Embryonic facial prominence (tissue), 1 donor: ENCODE measurements at regions not wholly inside any gene's neighbourhood (a gene's known extent, or its start where the extent isn't known, plus 50 kb on each side); places are given as distances from the start of the nearest gene placed in this dataset.
"Not testable (repeated sequence)": the region's sequence is repeated elsewhere in the genome, so short reads cannot be mapped to it uniquely, and the experiment has no call there.

Experiments used
- DNase-seq: peaks from one replicate; pipeline ENCODE4 v3.0.0-alpha.2; 2016; ENCODE audit errors: extremely low spot score

GRCh38 chr14:45716572-45716971 is 463.6 kb upstream of the MIS18BP1 start:
- DNase-seq, result no peak

DNA sequence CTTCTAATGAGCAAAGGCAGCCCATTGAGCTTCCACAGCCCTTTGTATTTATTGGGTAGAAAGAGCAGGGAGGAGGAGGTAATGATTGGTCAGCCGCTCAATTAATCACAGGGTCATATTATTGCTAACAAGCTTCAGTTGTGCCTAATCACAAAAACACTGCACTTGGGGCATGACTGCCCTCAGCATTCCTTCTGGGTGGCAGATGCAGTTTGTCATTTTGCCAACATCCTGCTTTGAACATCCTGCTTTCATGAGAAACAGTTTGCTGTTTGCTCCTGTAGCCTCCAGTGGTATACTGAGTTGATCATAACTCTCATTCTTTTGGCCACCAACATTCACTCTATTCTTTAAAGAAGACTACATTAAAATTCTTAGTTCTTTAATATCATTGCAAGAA is 462.9 kb upstream of the MIS18BP1 start:
- no peak for DNase-seq

GRCh38 chr14:45709541-45709940 is 456.5 kb upstream of the MIS18BP1 start:
- DNase-seq, result no peak

GRCh38 chr14:45705940-45706534 is 453.0 kb upstream of the MIS18BP1 start:
- DNase-seq, result no peak

- DNase-seq, result no peak
These were observed 446.5 kb upstream of the MIS18BP1 start for GRCh38 chr14:45699471-45699870.

DNA sequence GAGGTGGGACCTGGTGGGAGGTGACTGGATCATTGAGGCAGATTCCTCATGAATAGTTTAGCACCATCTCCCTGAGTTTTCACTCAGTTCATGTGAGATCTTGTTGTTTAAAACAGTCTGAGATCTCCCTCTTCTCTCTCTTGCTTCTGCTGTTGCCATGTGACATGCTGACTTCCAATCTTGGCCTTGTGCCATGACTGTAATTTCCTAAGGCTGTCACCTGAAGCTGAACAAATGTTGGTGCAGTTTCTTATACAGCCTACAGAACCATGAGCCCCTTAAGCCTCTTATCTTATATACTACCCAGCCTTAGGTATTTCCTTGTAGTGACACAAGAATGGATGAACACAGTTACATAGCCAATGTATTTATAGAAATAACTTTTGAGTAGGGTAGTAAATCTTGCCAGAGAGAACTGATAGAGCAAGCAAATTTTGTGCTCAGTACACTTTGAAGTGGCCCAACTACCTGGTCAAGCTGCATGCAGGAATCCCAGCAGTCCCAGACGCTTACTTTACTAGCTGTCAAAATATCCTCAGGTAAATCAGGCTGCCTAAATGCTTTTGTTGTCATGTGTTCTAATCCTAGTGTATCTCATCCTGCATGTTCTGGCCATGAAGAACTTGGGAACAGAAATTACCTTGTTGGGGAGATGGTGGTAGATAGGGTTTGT is 445.6 kb upstream of the MIS18BP1 start:
- no peak for DNase-seq

GRCh38 chr14:45686771-45687170 is 433.8 kb upstream of the MIS18BP1 start:
- no peak for DNase-seq

DNA sequence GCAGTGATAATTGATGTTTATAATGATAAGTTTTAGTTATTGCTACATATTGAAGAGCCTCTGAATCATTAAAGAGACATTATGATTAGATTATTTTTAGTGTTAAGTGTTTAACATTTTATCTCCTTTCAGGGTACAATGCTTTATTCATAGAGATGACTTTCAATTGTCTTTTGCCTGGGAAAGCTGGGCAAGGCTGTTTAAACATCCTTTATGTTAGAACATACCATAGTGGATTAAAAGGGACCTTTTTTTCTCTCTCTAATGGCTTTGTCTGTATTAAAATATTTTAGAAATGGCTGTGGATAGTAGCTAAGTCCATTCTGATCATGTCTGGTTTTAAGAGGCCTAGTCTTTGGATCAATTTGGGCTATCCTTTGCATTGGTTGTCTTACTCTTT is 427.5 kb upstream of the MIS18BP1 start:
- DNase-seq, result no peak

DNA sequence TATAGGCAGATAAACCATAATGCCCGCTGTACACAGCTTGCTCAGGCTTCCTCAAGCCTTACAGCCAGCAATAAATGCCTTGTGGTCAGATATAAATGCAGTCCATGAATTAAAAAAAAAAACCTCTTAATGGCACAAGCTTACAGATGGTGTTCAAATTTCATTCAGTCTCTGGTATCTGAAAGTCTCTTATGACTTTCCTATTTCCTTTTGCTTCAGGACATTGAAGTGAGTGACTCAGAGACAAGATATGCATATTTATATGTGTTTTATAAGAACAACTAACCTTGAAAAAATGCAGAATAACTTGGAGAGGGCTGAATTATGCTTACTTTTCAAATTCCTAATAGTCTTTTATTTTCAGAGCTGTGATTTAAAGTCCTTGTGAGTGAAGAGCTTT is 426.9 kb upstream of the MIS18BP1 start:
- no peak for DNase-seq

DNA sequence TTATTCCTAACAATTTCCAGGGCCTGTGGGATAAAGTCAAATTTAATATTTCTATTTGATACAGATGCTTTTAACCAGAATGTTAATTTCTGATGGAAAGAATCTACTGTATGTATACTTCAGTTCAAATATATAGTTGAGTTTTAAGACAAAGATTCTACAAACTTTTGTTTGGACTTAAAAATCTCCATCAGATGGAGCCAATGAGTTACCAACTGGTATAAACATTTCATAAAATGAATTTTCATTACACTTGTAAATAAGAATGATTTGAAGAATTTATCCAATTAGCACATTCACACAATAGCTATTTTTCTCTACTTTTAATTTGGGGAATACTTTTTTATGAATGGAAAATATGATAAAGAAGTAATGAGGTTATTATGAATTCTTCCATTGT is 425.2 kb upstream of the MIS18BP1 start:
- DNase-seq, result no peak

GRCh38 chr14:45673420-45673819 is 420.4 kb upstream of the MIS18BP1 start:
- DNase-seq, result no peak

DNA sequence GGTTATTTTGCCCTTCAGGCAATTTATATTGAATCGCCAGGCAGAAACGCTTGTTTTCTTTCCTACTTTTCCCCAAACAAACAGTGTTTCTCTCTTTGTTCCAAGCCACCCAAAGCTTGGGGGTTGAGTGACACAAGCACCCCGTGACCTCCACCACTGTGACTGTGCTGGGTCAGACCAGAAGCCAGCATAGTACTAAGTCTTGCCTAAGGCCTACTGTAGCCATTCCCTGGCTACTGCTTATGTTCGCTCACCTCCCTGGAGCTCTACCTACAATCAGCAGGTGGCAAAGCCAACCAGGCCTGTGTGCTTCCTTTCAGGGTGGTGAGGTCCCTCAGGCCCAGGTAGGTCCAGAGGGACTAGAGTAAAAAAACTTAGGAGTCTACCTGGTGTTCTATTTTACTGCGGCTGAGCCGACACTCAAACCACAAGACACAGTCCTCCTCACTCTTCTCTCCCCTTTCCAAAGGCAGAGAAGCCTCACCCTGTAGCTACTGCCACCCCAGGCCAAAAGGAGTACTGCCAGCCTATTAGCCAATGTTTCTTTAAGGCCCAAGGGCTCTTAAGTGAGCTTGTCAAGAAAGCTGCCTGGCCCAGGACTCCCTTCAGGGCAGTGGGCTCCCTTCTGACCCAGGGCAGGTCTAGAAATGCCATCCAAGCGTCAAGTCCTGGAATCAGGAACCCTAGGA is 411.8 kb upstream of the MIS18BP1 start:
- DNase-seq, result no peak

DNA sequence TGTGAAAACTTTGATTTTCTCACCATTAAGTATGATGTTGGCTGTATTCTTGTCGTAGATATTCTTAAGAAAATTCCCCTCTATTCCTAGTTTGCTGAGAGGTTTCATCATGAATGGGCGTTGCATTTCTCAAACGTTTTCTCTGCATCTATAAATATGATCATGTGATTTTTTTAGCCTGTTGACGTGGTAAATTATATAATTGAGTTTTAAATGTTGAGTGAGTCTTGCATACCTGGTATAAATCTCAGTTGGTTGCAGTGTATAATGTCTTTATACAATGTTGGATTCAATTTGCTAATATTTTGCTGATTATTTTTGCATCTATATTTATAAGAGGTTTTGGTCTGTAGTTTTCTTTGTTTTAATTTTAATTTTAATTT is 405.9 kb upstream of the MIS18BP1 start:
- DNase-seq, result no peak

- no peak for DNase-seq
These were observed 405.4 kb upstream of the MIS18BP1 start for GRCh38 chr14:45658226-45658916.

GRCh38 chr14:45651890-45652289 is 398.9 kb upstream of the MIS18BP1 start:
- no peak for DNase-seq

DNA sequence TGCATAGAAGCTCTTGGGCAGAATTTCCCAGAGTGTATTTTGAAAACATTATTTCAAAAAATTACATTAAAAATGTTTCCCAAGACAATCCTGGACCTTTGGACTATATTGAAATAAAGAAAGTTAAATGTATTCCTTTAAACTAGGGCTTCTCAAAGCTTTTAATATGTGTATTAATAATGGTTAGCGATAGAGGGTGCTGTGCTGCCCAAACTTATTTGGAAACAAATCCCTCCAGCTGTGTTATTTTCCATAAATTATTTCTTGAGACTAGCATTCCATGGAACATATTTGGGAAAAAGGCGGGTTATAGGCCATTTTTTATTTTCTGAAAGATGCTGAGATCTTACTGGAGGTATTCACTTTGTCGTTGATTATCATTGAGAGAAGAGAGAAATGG is 397.8 kb upstream of the MIS18BP1 start:
- DNase-seq, result no peak

DNA sequence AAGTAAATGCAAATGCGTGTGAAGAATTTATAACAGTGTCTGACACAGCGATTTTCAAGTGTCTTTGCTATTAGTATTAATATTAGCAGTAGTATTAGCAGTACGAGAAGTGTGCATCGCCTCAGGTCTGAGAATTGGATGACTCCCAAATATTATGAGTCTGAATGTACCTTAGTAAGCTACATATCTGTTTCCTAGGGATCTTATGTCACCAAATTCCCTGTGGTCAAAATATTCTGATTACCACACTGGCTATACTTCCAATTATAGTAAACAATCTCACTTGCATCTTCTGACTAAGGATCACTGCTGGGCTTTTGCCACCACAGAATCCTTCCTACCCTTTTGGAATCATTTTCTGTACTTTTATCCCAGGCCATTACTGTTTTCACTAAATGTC is 396.0 kb upstream of the MIS18BP1 start:
- no peak for DNase-seq

DNA sequence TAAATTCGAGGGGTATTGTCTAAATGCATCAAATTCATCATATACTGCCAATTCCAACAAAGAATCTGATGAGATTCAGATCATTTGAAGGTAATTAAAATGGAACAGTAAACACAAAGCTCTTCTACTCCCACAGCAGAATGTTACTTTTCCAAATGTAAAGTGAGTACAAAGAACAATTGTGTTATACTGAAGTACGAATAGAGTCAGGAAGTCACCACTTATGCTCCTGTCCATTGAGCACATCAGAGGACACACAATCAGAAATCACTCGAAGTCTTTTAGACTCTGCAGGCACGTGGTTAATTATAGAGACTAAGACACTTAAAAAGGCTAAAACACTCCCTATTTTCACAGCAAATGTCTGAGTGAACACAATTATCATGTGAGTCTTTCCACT is 388.5 kb upstream of the MIS18BP1 start:
- DNase-seq, result no peak

- not testable (repeated sequence) for DNase-seq
These were observed 381.8 kb upstream of the MIS18BP1 start for GRCh38 chr14:45634651-45635441.

DNA sequence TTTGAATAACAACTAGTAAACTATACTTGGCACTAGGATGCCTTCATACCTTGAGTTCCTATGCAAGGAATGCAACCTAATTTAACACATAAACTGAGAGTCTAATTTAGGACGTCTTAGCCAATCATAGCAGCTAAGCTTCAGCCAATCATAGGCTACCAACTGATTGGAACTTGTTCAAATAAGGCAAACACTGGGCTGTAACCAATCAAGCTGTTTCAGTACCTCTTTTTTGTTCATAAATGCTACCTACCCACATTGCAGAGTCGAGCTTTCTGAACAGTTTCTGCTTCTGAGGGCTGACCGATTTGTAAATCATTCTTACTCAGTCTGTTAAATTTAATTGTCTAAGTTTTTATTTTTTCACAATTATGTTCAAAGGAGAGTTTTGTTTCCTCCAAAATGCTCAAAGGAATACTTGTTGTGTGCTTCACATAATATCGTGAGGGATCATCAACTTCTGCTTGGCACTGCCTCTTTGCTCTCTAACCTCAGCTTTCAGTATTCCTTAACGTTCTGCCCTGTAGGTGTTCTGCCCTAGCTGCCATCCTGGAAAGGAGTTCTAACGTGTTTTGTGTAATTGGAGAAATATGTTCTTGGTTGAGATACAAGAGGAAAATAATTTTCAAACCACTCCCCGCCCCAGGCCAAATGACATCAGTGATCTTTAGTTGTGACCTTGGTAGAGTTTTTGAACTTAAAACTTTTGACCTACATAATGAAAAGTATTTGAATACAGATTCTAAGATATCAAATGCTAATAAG is 380.4 kb upstream of the MIS18BP1 start:
- DNase-seq, result no peak

GRCh38 chr14:45621731-45622130 is 368.7 kb upstream of the MIS18BP1 start:
- no peak for DNase-seq
